Stimulated activated CD8-positive, alpha-beta memory T cell treated with anti-CD3 and anti-CD28 coated beads, Interleukin-12 subunit alpha, Interleukin-12 subunit beta, amount 100 ng/mL, for 24 hours (primary cell): ENCODE measurements at regions not wholly inside any gene's neighbourhood (a gene's known extent, or its start where the extent isn't known, plus 50 kb on each side); places are given as distances from the start of the nearest gene placed in this dataset.
"Not testable (repeated sequence)": the region's sequence is repeated elsewhere in the genome, so short reads cannot be mapped to it uniquely, and the experiment has no call there.

Source experiments
- DNase-seq: peaks from one replicate; pipeline ENCODE4 v3.0.0-alpha.2; 2020; ENCODE audit errors: extremely low read depth

GRCh38 chr4:177242651-177243286, 66.9 kb upstream of the NEIL3 start:
- no peak for DNase-seq

- DNase-seq, result no peak
These were observed 62.8 kb upstream of the NEIL3 start for GRCh38 chr4:177246641-177247584.

- DNase-seq, result no peak
These were observed 59.5 kb upstream of the NEIL3 start for GRCh38 chr4:177250056-177250696.

- DNase-seq, result no peak
These were observed 58.4 kb upstream of the NEIL3 start for GRCh38 chr4:177251237-177251636.

- DNase-seq, result no peak
These were observed 54.3 kb upstream of the NEIL3 start for GRCh38 chr4:177255359-177255758.

GRCh38 chr4:177256950-177257349, 52.7 kb upstream of the NEIL3 start:
- DNase-seq, result no peak

- not testable (repeated sequence) for DNase-seq
These were observed 50.2 kb upstream of the NEIL3 start for GRCh38 chr4:177259466-177259865.
